NB4 (cell line): ENCODE measurements at regions not wholly inside any gene's neighbourhood (a gene's known extent, or its start where the extent isn't known, plus 50 kb on each side); places are given as distances from the start of the nearest gene placed in this dataset.

ENCODE experiments used
- TF ChIP-seq, protein P1 (sequence below): IDR thresholded peaks from one replicate; pipeline ENCODE4 v1.5.1; 2012; ENCODE audit warnings: low read depth, low read length
- TF ChIP-seq, protein P2 (sequence below): IDR thresholded peaks from 2 replicates; pipeline ENCODE4 v1.6.1; 2011; ENCODE audit warnings: low read depth, low read length

DNA sequence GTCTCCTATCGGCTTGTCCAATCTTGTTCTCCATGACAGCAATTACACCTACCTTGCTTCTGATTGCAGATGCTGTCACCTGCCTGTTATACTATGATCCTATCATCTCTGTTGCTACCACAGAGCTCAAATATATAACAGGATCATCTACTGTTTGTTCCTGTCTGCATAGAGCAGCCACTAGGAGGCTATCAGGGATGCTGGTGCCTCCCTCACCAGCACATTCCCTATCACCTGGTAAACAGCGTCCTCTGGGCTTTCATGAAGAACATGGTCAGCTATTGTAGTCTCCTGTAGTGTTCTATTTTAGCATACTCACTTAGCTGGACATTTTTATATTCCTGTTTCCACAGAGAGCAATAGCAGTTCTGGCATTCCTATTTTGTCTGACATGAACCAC, 87.8 kb upstream of the FAT3 start:
- TF ChIP-seq, protein P1, sequence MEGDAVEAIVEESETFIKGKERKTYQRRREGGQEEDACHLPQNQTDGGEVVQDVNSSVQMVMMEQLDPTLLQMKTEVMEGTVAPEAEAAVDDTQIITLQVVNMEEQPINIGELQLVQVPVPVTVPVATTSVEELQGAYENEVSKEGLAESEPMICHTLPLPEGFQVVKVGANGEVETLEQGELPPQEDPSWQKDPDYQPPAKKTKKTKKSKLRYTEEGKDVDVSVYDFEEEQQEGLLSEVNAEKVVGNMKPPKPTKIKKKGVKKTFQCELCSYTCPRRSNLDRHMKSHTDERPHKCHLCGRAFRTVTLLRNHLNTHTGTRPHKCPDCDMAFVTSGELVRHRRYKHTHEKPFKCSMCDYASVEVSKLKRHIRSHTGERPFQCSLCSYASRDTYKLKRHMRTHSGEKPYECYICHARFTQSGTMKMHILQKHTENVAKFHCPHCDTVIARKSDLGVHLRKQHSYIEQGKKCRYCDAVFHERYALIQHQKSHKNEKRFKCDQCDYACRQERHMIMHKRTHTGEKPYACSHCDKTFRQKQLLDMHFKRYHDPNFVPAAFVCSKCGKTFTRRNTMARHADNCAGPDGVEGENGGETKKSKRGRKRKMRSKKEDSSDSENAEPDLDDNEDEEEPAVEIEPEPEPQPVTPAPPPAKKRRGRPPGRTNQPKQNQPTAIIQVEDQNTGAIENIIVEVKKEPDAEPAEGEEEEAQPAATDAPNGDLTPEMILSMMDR: peak; percentile 17
- TF ChIP-seq, protein P2, sequence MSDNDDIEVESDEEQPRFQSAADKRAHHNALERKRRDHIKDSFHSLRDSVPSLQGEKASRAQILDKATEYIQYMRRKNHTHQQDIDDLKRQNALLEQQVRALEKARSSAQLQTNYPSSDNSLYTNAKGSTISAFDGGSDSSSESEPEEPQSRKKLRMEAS: no peak
